SK-N-SH (cell line): ENCODE measurements at regions not wholly inside any gene's neighbourhood (a gene's known extent, or its start where the extent isn't known, plus 50 kb on each side); places are given as distances from the start of the nearest gene placed in this dataset.

Experiments used
- JUND ChIP-seq: IDR thresholded peaks from 2 replicates; pipeline ENCODE4 v1.4.0; 2012
- MEF2A ChIP-seq: IDR thresholded peaks from 2 replicates; pipeline ENCODE4 v1.4.0; 2012; ENCODE audit warnings: low read depth, borderline replicate concordance
- SIN3A ChIP-seq: IDR thresholded peaks from 2 replicates; pipeline ENCODE4 v1.6.1; 2012; ENCODE audit warnings: low read depth, mild to moderate bottlenecking, low read length, moderate library complexity, borderline replicate concordance
- TCF12 ChIP-seq: IDR thresholded peaks from 2 replicates; pipeline ENCODE4 v1.4.0; 2012
- YY1 ChIP-seq: IDR thresholded peaks from 2 replicates; pipeline ENCODE4 v1.4.0; 2012; ENCODE audit warnings: low read depth, mild to moderate bottlenecking

- TF ChIP-seq TCF12, result no peak
- no peak for TF ChIP-seq JUND
- no peak for TF ChIP-seq YY1
- TF ChIP-seq MEF2A, result no peak
- no peak for TF ChIP-seq SIN3A
Measured at GRCh38 chr13:104098421-104098820, 1032.2 kb upstream of the SLC10A2 start.
